ENCODE measurements at regions not wholly inside any gene's neighbourhood (a gene's known extent, or its start where the extent isn't known, plus 50 kb on each side); places are given as distances from the start of the nearest gene placed in this dataset.
"Not testable (repeated sequence)": the region's sequence is repeated elsewhere in the genome, so short reads cannot be mapped to it uniquely, and the experiment has no call there.

GRCh38 chr3:69488026-69488425, 102.1 kb upstream of the FRMD4B start:
- no peak for FAIRE-seq
- peaks cover 1% of the 10 kb centered on the region for H3K36me3 ChIP-seq (ENCODE audit: control insufficient read depth, insufficient read depth, low read length)
- DNase-seq (ENCODE audit: low read depth) = no peak
- H3K4me3 ChIP-seq (ENCODE audit: low read depth, low read length) = no peak overlapping the region
- no peak for TF ChIP-seq CTCF (IDR thresholded peaks at IDR 0.05; ENCODE audit: insufficient read depth, low read length, severe bottlenecking)
- no peaks in the 10 kb centered on the region for H3K27me3 ChIP-seq (ENCODE audit: control insufficient read depth, insufficient read depth, low read length)

DNA sequence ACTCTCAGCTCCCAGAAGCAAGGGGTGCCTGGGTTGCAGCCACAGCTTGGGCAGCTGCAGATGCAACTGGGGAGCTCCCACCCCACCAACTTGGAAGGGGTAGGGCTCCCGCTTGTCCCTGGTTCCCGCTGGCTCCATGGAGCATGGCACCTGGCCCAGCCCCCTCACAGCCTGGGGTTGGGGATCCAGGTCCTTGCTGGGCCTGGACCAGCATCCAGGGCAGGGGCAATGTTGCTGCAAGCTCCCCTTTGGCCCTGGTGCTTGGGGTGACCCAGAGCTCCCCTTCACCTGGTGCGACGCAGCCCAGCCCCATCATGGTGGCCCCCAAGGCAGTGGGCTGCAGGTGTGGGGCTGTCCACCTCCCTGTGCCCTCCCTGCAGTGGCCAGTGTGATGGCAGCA, 99.6 kb upstream of the FRMD4B start:
- Histone ChIP-seq H3K36me3 (ENCODE audit: control insufficient read depth, insufficient read depth, low read length) (peaks cover 1% of the 10 kb centered on the region), H3K27me3 (ENCODE audit: control insufficient read depth, insufficient read depth, low read length) (no peaks in the 10 kb centered on the region), H3K4me3 (ENCODE audit: low read depth, low read length) (no peak overlapping the region)
- TF ChIP-seq CTCF (IDR thresholded peaks at IDR 0.05; ENCODE audit: insufficient read depth, low read length, severe bottlenecking) = no peak
- no peak for FAIRE-seq
- no peak for DNase-seq (ENCODE audit: low read depth)

GRCh38 chr3:69484507-69485393, 98.9 kb upstream of the FRMD4B start:
- no peak for FAIRE-seq
- DNase-seq (ENCODE audit: low read depth) = no peak
- Histone ChIP-seq H3K4me3 (ENCODE audit: low read depth, low read length) (no peak overlapping the region), H3K36me3 (ENCODE audit: control insufficient read depth, insufficient read depth, low read length) (peaks cover 1% of the 10 kb centered on the region), H3K27me3 (ENCODE audit: control insufficient read depth, insufficient read depth, low read length) (no peaks in the 10 kb centered on the region)
- no peak for TF ChIP-seq CTCF (IDR thresholded peaks at IDR 0.05; ENCODE audit: insufficient read depth, low read length, severe bottlenecking)

- no peak for DNase-seq (ENCODE audit: low read depth)
- no peak for FAIRE-seq
- Histone ChIP-seq H3K27me3 (ENCODE audit: control insufficient read depth, insufficient read depth, low read length) (no peaks in the 10 kb centered on the region), H3K4me3 (ENCODE audit: low read depth, low read length) (no peak overlapping the region), H3K36me3 (ENCODE audit: control insufficient read depth, insufficient read depth, low read length) (peaks cover 1% of the 10 kb centered on the region)
- no peak for TF ChIP-seq CTCF (IDR thresholded peaks at IDR 0.05; ENCODE audit: insufficient read depth, low read length, severe bottlenecking)
These were observed 97.6 kb upstream of the FRMD4B start for GRCh38 chr3:69483449-69483848.

DNA sequence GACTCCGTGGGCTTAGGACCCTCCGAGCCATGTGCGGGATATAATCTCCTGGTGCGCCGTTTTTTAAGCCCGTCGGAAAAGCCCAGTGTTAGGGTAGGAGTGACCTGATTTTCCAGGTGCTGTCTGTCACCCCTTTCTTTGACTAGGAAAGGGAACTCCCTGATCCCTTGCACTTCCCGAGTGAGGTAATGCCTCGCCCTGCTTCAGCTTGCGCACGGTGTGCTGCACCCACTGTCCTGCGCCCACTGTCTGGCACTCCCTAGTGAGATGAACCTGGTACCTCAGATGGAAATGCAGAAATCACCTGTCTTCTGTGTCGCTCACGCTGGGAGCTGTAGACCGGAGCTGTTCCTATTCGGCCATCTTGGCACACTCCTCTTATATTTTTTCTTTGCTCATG, 95.1 kb upstream of the FRMD4B start:
- not testable (repeated sequence) for H3K27me3 ChIP-seq (ENCODE audit: control insufficient read depth, insufficient read depth, low read length); DNase-seq (ENCODE audit: low read depth); H3K4me3 ChIP-seq (ENCODE audit: low read depth, low read length); FAIRE-seq; H3K36me3 ChIP-seq (ENCODE audit: control insufficient read depth, insufficient read depth, low read length)

- no peak for TF ChIP-seq CTCF (IDR thresholded peaks at IDR 0.05; ENCODE audit: insufficient read depth, low read length, severe bottlenecking)
- no peaks in the 10 kb centered on the region for H3K36me3 ChIP-seq (ENCODE audit: control insufficient read depth, insufficient read depth, low read length)
- H3K27me3 ChIP-seq (ENCODE audit: control insufficient read depth, insufficient read depth, low read length) = no peaks in the 10 kb centered on the region
- DNase-seq (ENCODE audit: low read depth) (no peak), FAIRE-seq (no peak)
- no peak overlapping the region for H3K4me3 ChIP-seq (ENCODE audit: low read depth, low read length)
These were observed 88.3 kb upstream of the FRMD4B start for GRCh38 chr3:69474186-69474585.

All from bronchial epithelial cell (primary cell).